ENCODE measurements at regions not wholly inside any gene's neighbourhood (a gene's known extent, or its start where the extent isn't known, plus 50 kb on each side); places are given as distances from the start of the nearest gene placed in this dataset.

DNA sequence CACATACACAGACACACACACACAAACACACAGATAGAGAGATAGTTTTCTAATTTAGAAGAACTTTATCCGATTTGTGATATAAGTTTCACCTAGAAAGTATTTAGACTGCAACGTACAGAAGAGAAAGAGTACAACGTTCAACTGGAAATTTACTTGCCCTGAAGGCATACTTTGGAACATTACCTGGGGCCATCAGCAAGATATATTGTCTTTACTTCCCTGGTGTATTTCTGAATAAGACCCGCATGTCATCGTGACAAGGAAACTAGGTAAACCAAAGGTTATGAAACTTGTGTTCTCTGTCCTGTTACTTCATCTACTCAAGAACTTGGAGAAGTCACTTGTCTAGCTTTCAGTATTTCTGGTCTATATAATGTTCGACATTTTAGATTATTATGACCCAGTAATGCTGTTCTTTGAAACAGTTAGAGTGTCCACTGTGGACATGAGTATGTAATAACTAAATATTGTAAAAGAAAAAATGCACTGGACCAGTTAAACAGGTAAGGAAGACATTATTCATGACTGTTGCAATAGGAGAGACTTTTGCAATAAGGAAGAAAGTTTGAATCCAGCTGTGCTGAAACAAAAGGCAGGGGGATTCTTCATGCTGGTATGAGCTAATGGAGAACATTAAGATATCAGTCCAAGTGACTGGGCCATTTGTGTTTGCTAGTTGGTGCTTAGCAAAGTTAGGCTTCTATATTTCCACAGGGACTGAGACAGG lies 1791.1 kb downstream of the MAT2B start:
- Histone ChIP-seq H3K4me1 (ENCODE audit: control insufficient read depth, insufficient read depth, low read length) (no peaks in the 10 kb centered on the region), H3K9me3 (ENCODE audit: control insufficient read depth, low read depth, low read length) (no peaks in the 10 kb centered on the region), H3K4me3 (ENCODE audit: low read length) (no peak overlapping the region), H3K27me3 (ENCODE audit: control insufficient read depth, insufficient read depth, low read length) (no peaks in the 10 kb centered on the region), H3K36me3 (ENCODE audit: control insufficient read depth, insufficient read depth, low read length) (no peaks in the 10 kb centered on the region), H3K27ac (ENCODE audit: low read length) (no peak overlapping the region)
- 93% methylated on average over 5 of the region's 6 CpGs for WGBS (ENCODE audit: insufficient coverage, low lambda C conversion rate)
- no peak for DNase-seq

DNA sequence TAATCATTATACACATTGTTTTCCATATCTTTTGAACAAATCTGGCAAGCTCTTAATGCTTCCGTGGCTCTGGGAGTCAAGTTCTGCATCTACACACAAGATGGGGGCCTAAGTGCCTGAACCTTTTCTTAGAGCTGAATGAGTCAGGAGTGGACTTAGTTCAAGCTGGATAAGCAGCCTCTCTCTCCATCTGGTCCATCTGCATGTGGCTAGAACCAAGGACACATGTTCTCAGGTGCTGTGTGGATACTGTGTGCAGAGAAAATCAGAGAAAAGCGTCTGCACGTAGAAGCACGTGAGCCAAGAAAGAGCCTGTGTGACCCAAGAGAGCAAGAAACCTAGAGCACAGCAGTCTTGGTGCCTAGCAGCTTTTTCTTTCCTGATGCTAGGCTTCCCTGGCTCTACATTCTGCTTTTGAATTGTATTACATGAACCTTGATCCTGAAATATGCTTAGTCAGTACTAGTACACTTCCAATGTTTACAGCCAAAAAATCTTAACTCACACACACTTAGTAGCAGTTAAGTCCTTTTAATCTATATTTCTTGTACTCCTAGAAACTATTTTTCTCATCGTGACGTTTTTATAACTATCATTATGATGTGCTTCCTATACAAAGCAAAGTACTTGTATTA lies 1798.9 kb downstream of the MAT2B start:
- H3K27me3 ChIP-seq (ENCODE audit: control insufficient read depth, insufficient read depth, low read length), result no peaks in the 10 kb centered on the region
- H3K36me3 ChIP-seq (ENCODE audit: control insufficient read depth, insufficient read depth, low read length), result no peaks in the 10 kb centered on the region
- no peaks in the 10 kb centered on the region for H3K4me1 ChIP-seq (ENCODE audit: control insufficient read depth, insufficient read depth, low read length)
- 96% methylated on average over 3 of the region's 6 CpGs for WGBS (ENCODE audit: insufficient coverage, low lambda C conversion rate)
- no peak for DNase-seq
- H3K9me3 ChIP-seq (ENCODE audit: control insufficient read depth, low read depth, low read length), result no peaks in the 10 kb centered on the region
- H3K27ac ChIP-seq (ENCODE audit: low read length), result no peak overlapping the region
- H3K4me3 ChIP-seq (ENCODE audit: low read length), result no peak overlapping the region

DNA sequence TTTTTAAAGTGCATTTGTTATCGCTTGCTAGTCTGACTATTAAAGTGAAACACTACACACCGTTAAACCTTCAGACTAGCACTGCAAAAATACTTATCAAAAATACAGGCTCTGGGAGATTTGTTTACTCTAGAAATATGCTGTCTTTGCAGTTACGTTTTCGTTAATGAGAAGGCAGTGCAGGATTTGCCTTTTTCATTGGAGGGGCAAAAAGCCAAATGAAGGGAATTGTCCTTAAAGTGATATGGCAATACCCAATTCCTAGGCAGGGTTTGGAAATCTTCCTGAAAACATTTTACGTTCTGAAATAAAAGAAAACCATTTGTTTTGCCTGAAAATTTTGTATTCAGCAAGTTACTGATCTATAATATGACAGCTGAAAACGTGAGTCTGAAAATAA lies 1800.2 kb downstream of the MAT2B start:
- Histone ChIP-seq H3K9me3 (ENCODE audit: control insufficient read depth, low read depth, low read length) (no peaks in the 10 kb centered on the region), H3K4me3 (ENCODE audit: low read length) (no peak overlapping the region), H3K27ac (ENCODE audit: low read length) (no peak overlapping the region), H3K36me3 (ENCODE audit: control insufficient read depth, insufficient read depth, low read length) (no peaks in the 10 kb centered on the region), H3K4me1 (ENCODE audit: control insufficient read depth, insufficient read depth, low read length) (no peaks in the 10 kb centered on the region), H3K27me3 (ENCODE audit: control insufficient read depth, insufficient read depth, low read length) (no peaks in the 10 kb centered on the region)
- no peak for DNase-seq
- WGBS (ENCODE audit: insufficient coverage, low lambda C conversion rate), result no CpG with 5 or more reads among the region's 6 CpGs

- Histone ChIP-seq H3K4me1 (ENCODE audit: control insufficient read depth, insufficient read depth, low read length) (no peaks in the 10 kb centered on the region), H3K36me3 (ENCODE audit: control insufficient read depth, insufficient read depth, low read length) (no peaks in the 10 kb centered on the region), H3K27ac (ENCODE audit: low read length) (no peak overlapping the region), H3K4me3 (ENCODE audit: low read length) (no peak overlapping the region), H3K9me3 (ENCODE audit: control insufficient read depth, low read depth, low read length) (no peaks in the 10 kb centered on the region), H3K27me3 (ENCODE audit: control insufficient read depth, insufficient read depth, low read length) (no peaks in the 10 kb centered on the region)
- WGBS (ENCODE audit: insufficient coverage, low lambda C conversion rate), result 100% methylated on average over 2 of the region's 3 CpGs
- DNase-seq, result no peak
These were observed 1804.0 kb downstream of the MAT2B start for GRCh38 chr5:165309446-165309845.

GRCh38 chr5:165310031-165310430 lies 1804.6 kb downstream of the MAT2B start:
- Histone ChIP-seq H3K27me3 (ENCODE audit: control insufficient read depth, insufficient read depth, low read length) (no peaks in the 10 kb centered on the region), H3K4me3 (ENCODE audit: low read length) (no peak overlapping the region), H3K36me3 (ENCODE audit: control insufficient read depth, insufficient read depth, low read length) (no peaks in the 10 kb centered on the region), H3K4me1 (ENCODE audit: control insufficient read depth, insufficient read depth, low read length) (no peaks in the 10 kb centered on the region), H3K9me3 (ENCODE audit: control insufficient read depth, low read depth, low read length) (no peaks in the 10 kb centered on the region), H3K27ac (ENCODE audit: low read length) (no peak overlapping the region)
- no CpG with 5 or more reads among the region's 2 CpGs for WGBS (ENCODE audit: insufficient coverage, low lambda C conversion rate)
- no peak for DNase-seq

DNA sequence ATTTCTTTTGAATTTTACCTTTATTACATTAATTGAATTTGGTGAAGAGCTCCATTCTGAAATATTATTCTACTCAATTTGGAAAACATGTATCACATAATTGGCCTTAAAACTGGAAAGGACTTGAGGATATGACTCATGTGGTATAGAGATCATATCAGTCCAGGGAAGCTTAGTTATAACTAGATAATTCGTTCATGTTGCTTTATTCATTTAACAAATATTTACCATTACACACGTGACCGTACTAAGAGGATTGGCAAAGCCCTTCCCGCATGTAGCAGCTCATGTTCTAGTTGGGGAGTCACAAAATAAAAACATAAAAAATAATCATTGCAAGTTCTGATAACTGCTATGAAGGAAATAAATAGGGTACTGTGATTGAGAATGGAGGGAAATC lies 1816.5 kb downstream of the MAT2B start:
- Histone ChIP-seq H3K36me3 (ENCODE audit: control insufficient read depth, insufficient read depth, low read length) (no peaks in the 10 kb centered on the region), H3K27me3 (ENCODE audit: control insufficient read depth, insufficient read depth, low read length) (no peaks in the 10 kb centered on the region), H3K4me1 (ENCODE audit: control insufficient read depth, insufficient read depth, low read length) (no peaks in the 10 kb centered on the region), H3K27ac (ENCODE audit: low read length) (no peak overlapping the region), H3K9me3 (ENCODE audit: control insufficient read depth, low read depth, low read length) (peaks cover 3% of the 10 kb centered on the region), H3K4me3 (ENCODE audit: low read length) (no peak overlapping the region)
- no CpG with 5 or more reads among the region's 4 CpGs for WGBS (ENCODE audit: insufficient coverage, low lambda C conversion rate)
- DNase-seq, result no peak

DNA sequence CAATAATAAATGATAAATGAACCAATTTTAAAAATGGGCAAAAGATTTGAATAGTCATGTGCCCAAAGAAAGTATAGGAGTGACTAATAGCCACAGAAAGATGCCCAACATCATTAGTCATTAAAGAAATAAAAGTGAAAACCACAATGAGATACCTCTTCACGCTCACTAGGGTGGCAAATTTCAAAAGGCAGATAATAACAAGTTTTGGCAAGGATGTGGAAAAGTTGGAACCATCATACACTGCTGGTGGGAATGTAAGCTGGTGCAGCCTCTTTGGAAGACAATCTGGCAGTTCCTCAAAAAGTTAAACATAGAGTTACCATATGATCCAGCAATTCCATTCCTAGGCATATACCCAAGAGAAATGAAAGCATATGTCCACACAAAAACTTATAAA lies 1819.8 kb downstream of the MAT2B start:
- Histone ChIP-seq H3K9me3 (ENCODE audit: control insufficient read depth, low read depth, low read length) (no peaks in the 10 kb centered on the region), H3K4me1 (ENCODE audit: control insufficient read depth, insufficient read depth, low read length) (no peaks in the 10 kb centered on the region), H3K4me3 (ENCODE audit: low read length) (no peak overlapping the region), H3K36me3 (ENCODE audit: control insufficient read depth, insufficient read depth, low read length) (no peaks in the 10 kb centered on the region), H3K27me3 (ENCODE audit: control insufficient read depth, insufficient read depth, low read length) (no peaks in the 10 kb centered on the region), H3K27ac (ENCODE audit: low read length) (no peak overlapping the region)
- no peak for DNase-seq
- WGBS (ENCODE audit: insufficient coverage, low lambda C conversion rate), result 83% methylated on average over 1 of the region's 1 CpG

GRCh38 chr5:165327631-165328030 lies 1822.2 kb downstream of the MAT2B start:
- WGBS (ENCODE audit: insufficient coverage, low lambda C conversion rate), result 100% methylated on average over 2 of the region's 2 CpGs
- Histone ChIP-seq H3K36me3 (ENCODE audit: control insufficient read depth, insufficient read depth, low read length) (no peaks in the 10 kb centered on the region), H3K27ac (ENCODE audit: low read length) (no peak overlapping the region), H3K27me3 (ENCODE audit: control insufficient read depth, insufficient read depth, low read length) (no peaks in the 10 kb centered on the region), H3K9me3 (ENCODE audit: control insufficient read depth, low read depth, low read length) (no peaks in the 10 kb centered on the region), H3K4me1 (ENCODE audit: control insufficient read depth, insufficient read depth, low read length) (no peaks in the 10 kb centered on the region), H3K4me3 (ENCODE audit: low read length) (no peak overlapping the region)
- no peak for DNase-seq

DNA sequence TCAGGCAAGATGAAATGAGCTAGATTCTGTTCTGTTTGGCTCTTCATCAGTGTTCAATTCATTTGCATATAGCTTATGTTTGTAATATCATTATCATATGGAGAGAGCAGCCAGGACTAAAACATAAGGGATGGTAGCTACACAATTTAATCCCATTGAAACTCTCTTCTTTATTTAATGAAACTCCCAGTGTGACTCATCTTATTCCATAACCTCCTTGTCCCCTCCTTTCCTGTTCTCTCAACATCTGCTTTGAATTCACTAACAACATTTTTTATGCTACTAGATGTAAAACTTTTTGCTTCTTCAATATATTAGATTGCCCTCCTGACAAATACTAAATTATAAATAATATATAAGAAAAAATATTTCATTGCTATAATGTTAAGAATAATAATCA lies 1823.4 kb downstream of the MAT2B start:
- H3K27ac ChIP-seq (ENCODE audit: low read length), result no peak overlapping the region
- no peak for DNase-seq
- no peaks in the 10 kb centered on the region for H3K36me3 ChIP-seq (ENCODE audit: control insufficient read depth, insufficient read depth, low read length)
- H3K4me3 ChIP-seq (ENCODE audit: low read length), result no peak overlapping the region
- no peaks in the 10 kb centered on the region for H3K9me3 ChIP-seq (ENCODE audit: control insufficient read depth, low read depth, low read length)
- no peaks in the 10 kb centered on the region for H3K4me1 ChIP-seq (ENCODE audit: control insufficient read depth, insufficient read depth, low read length)
- H3K27me3 ChIP-seq (ENCODE audit: control insufficient read depth, insufficient read depth, low read length), result no peaks in the 10 kb centered on the region

DNA sequence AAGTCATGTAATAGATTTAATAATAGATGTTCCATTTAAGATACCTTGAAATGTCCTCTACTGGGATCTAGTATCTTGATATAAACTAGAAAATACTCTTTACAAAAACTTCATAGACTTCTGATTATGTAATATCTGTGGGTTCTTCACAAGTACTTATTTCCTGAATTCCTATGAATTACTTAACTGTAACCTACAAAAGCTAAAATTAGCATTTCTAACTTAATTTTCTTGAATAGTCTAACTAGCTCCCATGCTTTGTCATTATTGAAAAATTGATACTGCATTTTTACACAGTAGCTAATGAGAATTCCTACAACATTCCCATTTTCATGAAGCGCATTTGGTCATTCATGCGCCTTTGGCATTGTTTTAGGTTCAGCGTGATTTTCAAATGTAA lies 1828.2 kb downstream of the MAT2B start:
- H3K4me3 ChIP-seq (ENCODE audit: low read length), result no peak overlapping the region
- no peaks in the 10 kb centered on the region for H3K4me1 ChIP-seq (ENCODE audit: control insufficient read depth, insufficient read depth, low read length)
- no peaks in the 10 kb centered on the region for H3K9me3 ChIP-seq (ENCODE audit: control insufficient read depth, low read depth, low read length)
- no peaks in the 10 kb centered on the region for H3K36me3 ChIP-seq (ENCODE audit: control insufficient read depth, insufficient read depth, low read length)
- no peak for DNase-seq
- H3K27me3 ChIP-seq (ENCODE audit: control insufficient read depth, insufficient read depth, low read length), result no peaks in the 10 kb centered on the region
- no peak overlapping the region for H3K27ac ChIP-seq (ENCODE audit: low read length)
- WGBS (ENCODE audit: insufficient coverage, low lambda C conversion rate), result no CpG with 5 or more reads among the region's 3 CpGs

DNA sequence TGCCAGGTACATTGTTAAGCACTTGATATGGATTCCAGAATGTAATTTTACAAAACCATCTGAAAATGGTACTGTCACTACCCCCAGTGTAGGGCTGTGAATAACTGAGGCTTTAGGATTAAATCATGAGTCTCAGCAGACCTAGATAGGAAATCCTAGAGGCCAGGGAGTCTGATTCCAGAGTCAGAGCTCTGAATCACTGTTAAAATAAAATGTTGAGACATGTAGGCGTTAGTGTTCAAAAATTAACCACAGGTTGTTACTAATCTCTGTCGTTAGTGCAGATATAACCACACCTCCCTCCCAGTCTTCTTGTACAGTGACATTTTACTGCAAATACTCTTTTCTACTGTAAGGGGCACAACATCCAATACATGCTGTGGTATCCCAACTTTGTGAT lies 1828.8 kb downstream of the MAT2B start:
- Histone ChIP-seq H3K27me3 (ENCODE audit: control insufficient read depth, insufficient read depth, low read length) (no peaks in the 10 kb centered on the region), H3K36me3 (ENCODE audit: control insufficient read depth, insufficient read depth, low read length) (no peaks in the 10 kb centered on the region), H3K27ac (ENCODE audit: low read length) (no peak overlapping the region), H3K9me3 (ENCODE audit: control insufficient read depth, low read depth, low read length) (no peaks in the 10 kb centered on the region), H3K4me3 (ENCODE audit: low read length) (no peak overlapping the region), H3K4me1 (ENCODE audit: control insufficient read depth, insufficient read depth, low read length) (no peaks in the 10 kb centered on the region)
- no peak for DNase-seq
- no CpG with 5 or more reads among the region's 2 CpGs for WGBS (ENCODE audit: insufficient coverage, low lambda C conversion rate)
